ENCODE measurements at regions not wholly inside any gene's neighbourhood (a gene's known extent, or its start where the extent isn't known, plus 50 kb on each side); places are given as distances from the start of the nearest gene placed in this dataset.

- no peak for DNase-seq
- TF ChIP-seq POLR2A (IDR thresholded peaks at IDR 0.05; ENCODE audit: low read length) = no peak
- TF ChIP-seq GATA1 (IDR thresholded peaks at IDR 0.05; ENCODE audit: low read depth, low read length) = no peak
Observed at GRCh38 chr2:238599549-238600505, 173.1 kb downstream of the ASB1 start.

GRCh38 chr2:238600506-238601432 is 174.0 kb downstream of the ASB1 start:
- no peak for TF ChIP-seq GATA1 (IDR thresholded peaks at IDR 0.05; ENCODE audit: low read depth, low read length)
- no peak for TF ChIP-seq POLR2A (IDR thresholded peaks at IDR 0.05; ENCODE audit: low read length)
- no peak for DNase-seq

GRCh38 chr2:238601433-238602222 is 174.9 kb downstream of the ASB1 start:
- DNase-seq = no peak
- TF ChIP-seq POLR2A (IDR thresholded peaks at IDR 0.05; ENCODE audit: low read length) = no peak

GRCh38 chr2:238602223-238602960 is 175.7 kb downstream of the ASB1 start:
- TF ChIP-seq GATA1 (IDR thresholded peaks at IDR 0.05; ENCODE audit: low read depth, low read length) = no peak
- no peak for TF ChIP-seq POLR2A (IDR thresholded peaks at IDR 0.05; ENCODE audit: low read length)
- no peak for DNase-seq

- TF ChIP-seq POLR2A (IDR thresholded peaks at IDR 0.05; ENCODE audit: low read length) (no peak), GATA1 (IDR thresholded peaks at IDR 0.05; ENCODE audit: low read depth, low read length) (no peak)
- no peak for DNase-seq
Observed at GRCh38 chr2:238603596-238603995, 176.9 kb downstream of the ASB1 start.

GRCh38 chr2:238606311-238606710 is 179.6 kb downstream of the ASB1 start:
- no peak for DNase-seq
- TF ChIP-seq GATA1 (IDR thresholded peaks at IDR 0.05; ENCODE audit: low read depth, low read length) = no peak
- no peak for TF ChIP-seq POLR2A (IDR thresholded peaks at IDR 0.05; ENCODE audit: low read length)

GRCh38 chr2:238613610-238614009 is 186.9 kb downstream of the ASB1 start:
- no peak for DNase-seq
- TF ChIP-seq GATA1 (IDR thresholded peaks at IDR 0.05; ENCODE audit: low read depth, low read length) (no peak), POLR2A (IDR thresholded peaks at IDR 0.05; ENCODE audit: low read length) (no peak)

- no peak for DNase-seq
- no peak for TF ChIP-seq GATA1 (IDR thresholded peaks at IDR 0.05; ENCODE audit: low read depth, low read length)
Observed at GRCh38 chr2:238614376-238614775, 187.6 kb downstream of the ASB1 start.

- TF ChIP-seq GATA1 (IDR thresholded peaks at IDR 0.05; ENCODE audit: low read depth, low read length) (no peak), POLR2A (IDR thresholded peaks at IDR 0.05; ENCODE audit: low read length) (no peak)
- DNase-seq = no peak
Observed at GRCh38 chr2:238615187-238615586, 188.5 kb downstream of the ASB1 start.

GRCh38 chr2:238616681-238617080 is 190.0 kb downstream of the ASB1 start:
- no peak for DNase-seq
- TF ChIP-seq POLR2A (IDR thresholded peaks at IDR 0.05; ENCODE audit: low read length) (no peak), GATA1 (IDR thresholded peaks at IDR 0.05; ENCODE audit: low read depth, low read length) (no peak)

GRCh38 chr2:238618494-238619283 is 192.0 kb downstream of the ASB1 start:
- DNase-seq = peak; percentile 51 to 55

GRCh38 chr2:238627899-238628298 is 201.2 kb downstream of the ASB1 start:
- no peak for TF ChIP-seq GATA1 (IDR thresholded peaks at IDR 0.05; ENCODE audit: low read depth, low read length)
- no peak for TF ChIP-seq POLR2A (IDR thresholded peaks at IDR 0.05; ENCODE audit: low read length)
- DNase-seq = no peak
